OCI-LY1 (cell line): ENCODE measurements at regions not wholly inside any gene's neighbourhood (a gene's known extent, or its start where the extent isn't known, plus 50 kb on each side); places are given as distances from the start of the nearest gene placed in this dataset.

Experiments used
- CTCF ChIP-seq: fragments of 200-600 bp; sonication (generic), shearing (Covaris generic); IDR thresholded peaks from 2 replicates; pipeline ENCODE4 v1.5.1; 2017; ENCODE audit warnings: mild to moderate bottlenecking, antibody characterized with exemption, low read length, moderate library complexity, mixed read lengths
- EZH2 ChIP-seq: fragments of 200-600 bp; sonication (generic), shearing (Covaris generic); IDR thresholded peaks from 2 replicates; pipeline ENCODE4 v1.8.0; 2017; ENCODE audit warnings: borderline replicate concordance, mixed run types, mild to moderate bottlenecking, antibody characterized with exemption, low read length, moderate library complexity, mixed read lengths

- TF ChIP-seq CTCF (no peak), EZH2 (no peak)
Measured at GRCh38 chr13:29936956-29937355, 86.5 kb upstream of the UBL3 start.
